Astrocyte (in vitro differentiated cells and primary cell): ENCODE measurements at regions not wholly inside any gene's neighbourhood (a gene's known extent, or its start where the extent isn't known, plus 50 kb on each side); places are given as distances from the start of the nearest gene placed in this dataset.

ENCODE experiments used
- CTCF ChIP-seq: IDR thresholded peaks from 2 replicates; pipeline ENCODE4 v1.5.1; 2011; ENCODE audit warnings: low read depth, mild to moderate bottlenecking, inconsistent platforms, low read length, moderate library complexity; ENCODE audit not compliant: insufficient read depth
- EZH2 ChIP-seq: IDR thresholded peaks from 2 replicates; pipeline ENCODE4 v1.6.1; 2012; ENCODE audit warnings: mild to moderate bottlenecking, low read length, inconsistent platforms; ENCODE audit not compliant: insufficient read depth

GRCh38 chr12:47545938-47546609, 159.8 kb downstream of the RPAP3 start:
- TF ChIP-seq CTCF (no peak), EZH2 (no peak)
